HCT116 (cell line): ENCODE measurements at regions not wholly inside any gene's neighbourhood (a gene's known extent, or its start where the extent isn't known, plus 50 kb on each side); places are given as distances from the start of the nearest gene placed in this dataset.

Experiments
- ATAC-seq: fragments of 200-7000 bp; cut with Tn5 transposase; 2 replicates; pipeline ENCODE4 v1.9.1; 2020; ENCODE audit warnings: mild to moderate bottlenecking, moderate library complexity
- BruUV-seq: library from RNA; stranded (reverse); fragments of 400-500 nt; replicated peaks from 2 replicates; lab custom pipeline; 2021; lab: Mats Ljungman, UMichigan
- CTCF ChIA-PET: fragments of 300-600 bp; sonication (Branson Sonifier 250); formaldehyde crosslinking; loops from one replicate; lab custom pipeline; 2021; ENCODE audit warnings: antibody characterized with exemption; lab: Charles Lee
- POLR2A ChIA-PET: fragments of 300-600, 350-600 bp; sonication (Branson Sonifier 250); formaldehyde crosslinking; loops from one replicate; lab custom pipeline; 2021; ENCODE audit warnings: antibody characterized with exemption; lab: Charles Lee
- RAD21 ChIA-PET, 2 experiments: fragments of 300-600 bp; sonication (Branson Sonifier 250); formaldehyde crosslinking; loops; one replicate each; lab custom pipeline; 2023; ENCODE audit warnings: low total read pairs in 2 of 2; ENCODE audit not compliant: uncharacterized antibody in 2 of 2, unreplicated experiment in 2 of 2, low non-redundant PET in 1 of 2; lab: Charles Lee
- DNase-seq: peaks from one replicate; pipeline ENCODE4 v3.0.0-alpha.2; 2010; ENCODE audit warnings: low read depth, low spot score
- H2AFZ ChIP-seq: fragments of 200-600 bp; shearing (Covaris generic), sonication (generic); 2 replicates; pipeline ENCODE4 v1.6.1; 2017; ENCODE audit warnings: low read depth, mixed run types, mixed read lengths, antibody characterized with exemption, low read length; ENCODE audit not compliant: poor library complexity, severe bottlenecking
- H3K27ac ChIP-seq: 2 replicates; pipeline ENCODE4 v1.5.1; 2012; ENCODE audit warnings: low read depth, low read length
- H3K27me3 ChIP-seq: fragments of 200-600 bp; sonication (generic); 2 replicates; pipeline ENCODE4 v1.6.1; 2016; ENCODE audit warnings: mixed run types, low read length, mixed read lengths; ENCODE audit not compliant: insufficient read depth
- H3K36me3 ChIP-seq, 2 experiments: fragments of 200-500 bp in 1 of 2; fragments of 200-600 bp in 1 of 2; sonication (Bioruptor generic) in 1 of 2; sonication (generic) in 1 of 2; 2 replicates each; pipeline versions ENCODE4 v1.5.1 to v1.6.1; 2014 to 2016; ENCODE audit warnings: low read length in 2 of 2, inconsistent platforms in 1 of 2, mixed read lengths in 1 of 2, mixed run types in 1 of 2; ENCODE audit not compliant: insufficient read depth in 2 of 2, control insufficient read depth in 1 of 2
- H3K4me1 ChIP-seq, 2 experiments: fragments of 200-600 bp in 1 of 2; sonication (generic) in 1 of 2; 2 replicates each; pipeline versions ENCODE4 v1.5.1 to v1.6.1; 2012 to 2017; ENCODE audit warnings: low read length in 2 of 2, inconsistent platforms in 1 of 2, mild to moderate bottlenecking in 1 of 2, mixed read lengths in 1 of 2, mixed run types in 1 of 2, moderate library complexity in 1 of 2; ENCODE audit not compliant: insufficient read depth in 2 of 2, control insufficient read depth in 1 of 2
- H3K4me2 ChIP-seq: fragments of 200-600 bp; sonication (generic); 2 replicates; pipeline ENCODE4 v1.6.1; 2017; ENCODE audit warnings: mixed run types, low read length, mixed read lengths
- H3K4me3 ChIP-seq, 2 experiments: fragments of 200-600 bp in 1 of 2; sonication (generic) in 1 of 2; replicated peaks in 1 of 2; 2 replicates each; pipeline ENCODE4 v1.5.1; 2011 to 2016; ENCODE audit warnings: low read length in 2 of 2, control low read depth in 1 of 2, low read depth in 1 of 2, mild to moderate bottlenecking in 1 of 2, mixed read lengths in 1 of 2, mixed run types in 1 of 2
- H3K79me2 ChIP-seq: fragments of 200-600 bp; sonication (generic); 2 replicates; pipeline ENCODE4 v1.6.1; 2017; ENCODE audit warnings: mild to moderate bottlenecking, mixed run types, low read length, moderate library complexity, mixed read lengths; ENCODE audit not compliant: insufficient read depth
- H3K9ac ChIP-seq: fragments of 200-600 bp; sonication (generic); 2 replicates; pipeline ENCODE4 v1.6.1; 2016; ENCODE audit warnings: low read length, mixed read lengths
- H3K9me2 ChIP-seq: fragments of 200-600 bp; sonication (generic), shearing (Covaris generic); 2 replicates; pipeline ENCODE4 v1.6.1; 2017; ENCODE audit warnings: mixed run types, mild to moderate bottlenecking, moderate library complexity; ENCODE audit not compliant: insufficient read depth
- H3K9me3 ChIP-seq, 2 experiments: fragments of 200-500 bp in 1 of 2; fragments of 200-600 bp in 1 of 2; sonication (Bioruptor generic) in 1 of 2; sonication (generic) in 1 of 2; 2 replicates each; pipeline ENCODE4 v1.6.1; 2014 to 2017; ENCODE audit warnings: low read length in 2 of 2, mixed read lengths in 2 of 2, inconsistent platforms in 1 of 2, low read depth in 1 of 2, mild to moderate bottlenecking in 1 of 2, mixed run types in 1 of 2, moderate library complexity in 1 of 2; ENCODE audit not compliant: control insufficient read depth in 1 of 2, insufficient read depth in 1 of 2
- H4K20me1 ChIP-seq: fragments of 200-600 bp; sonication (generic), shearing (Covaris generic); 2 replicates; pipeline ENCODE4 v1.6.1; 2017; ENCODE audit warnings: mixed run types, mild to moderate bottlenecking, moderate library complexity; ENCODE audit not compliant: insufficient read depth
- CBX3 ChIP-seq: IDR thresholded peaks from 2 replicates; pipeline ENCODE4 v1.6.1; 2012; ENCODE audit warnings: low read depth
- EGR1 ChIP-seq: IDR thresholded peaks from 2 replicates; pipeline ENCODE4 v1.6.1; 2012; ENCODE audit warnings: low read depth
- EZH2phosphoT487 ChIP-seq: fragments of 200-600 bp; IDR thresholded peaks from 2 replicates; pipeline ENCODE4 v1.6.1; 2018; ENCODE audit warnings: antibody characterized with exemption, borderline replicate concordance
- FOSL1 ChIP-seq: IDR thresholded peaks from 2 replicates; pipeline ENCODE4 v1.6.1; 2012; ENCODE audit warnings: low read depth
- JUND ChIP-seq: IDR thresholded peaks from 2 replicates; pipeline ENCODE4 v1.6.1; 2012
- POLR2A ChIP-seq: IDR thresholded peaks from 2 replicates; pipeline ENCODE4 v1.7.0; 2011; ENCODE audit warnings: borderline replicate concordance; ENCODE audit not compliant: insufficient read depth, insufficient read length; ENCODE audit errors: extremely low read depth
- POLR2AphosphoS5 ChIP-seq: IDR thresholded peaks from 2 replicates; pipeline ENCODE4 v1.6.1; 2011; ENCODE audit warnings: mild to moderate bottlenecking, low read depth, low read length, moderate library complexity
- RAD21 ChIP-seq: IDR thresholded peaks from 2 replicates; pipeline ENCODE4 v1.6.1; 2012; ENCODE audit warnings: low read depth, mild to moderate bottlenecking
- SIN3A ChIP-seq: IDR thresholded peaks from 2 replicates; pipeline ENCODE4 v1.6.1; 2012; ENCODE audit warnings: low read depth
- SP1 ChIP-seq: IDR thresholded peaks from 2 replicates; pipeline ENCODE4 v1.6.1; 2012; ENCODE audit warnings: low read depth
- SRF ChIP-seq: IDR thresholded peaks from 2 replicates; pipeline ENCODE4 v1.6.1; 2012; ENCODE audit warnings: low read depth
- TCF7L2 ChIP-seq: IDR thresholded peaks from 2 replicates; pipeline ENCODE4 v1.7.0; 2011; ENCODE audit warnings: borderline replicate concordance, inconsistent platforms; ENCODE audit not compliant: insufficient read depth, insufficient read length; ENCODE audit errors: extremely low read depth
- YY1 ChIP-seq: IDR thresholded peaks from 2 replicates; pipeline ENCODE4 v1.6.1; 2011; ENCODE audit warnings: low read length, low read depth, moderate library complexity, mild to moderate bottlenecking; ENCODE audit not compliant: insufficient replicate concordance; ENCODE audit errors: extremely low read depth
- ZFX ChIP-seq: fragments of 450-650 bp; IDR thresholded peaks from 2 replicates; pipeline ENCODE4 v1.6.1; 2017
- intact Hi-C: fragments of 100-400 bp; cut with micrococcal nuclease; formaldehyde crosslinking; loops from 2 replicates; pipeline ENCODE4 v1.10.0; 2022
- TF ChIP-seq, protein P1 (sequence below), 3 experiments: fragments of 200-600 bp in 1 of 3; sonication (generic) in 1 of 3; IDR thresholded peaks in 2 of 3; conservative IDR thresholded peaks in 1 of 3; 2 replicates each; pipeline ENCODE4 v1.5.1; 2012 to 2017; ENCODE audit warnings: low read depth in 2 of 3, low read length in 2 of 3, antibody characterized with exemption in 1 of 3, borderline replicate concordance in 1 of 3, control low read depth in 1 of 3, mild to moderate bottlenecking in 1 of 3, mixed read lengths in 1 of 3, mixed run types in 1 of 3, moderate library complexity in 1 of 3; ENCODE audit not compliant: insufficient read depth in 1 of 3

DNA sequence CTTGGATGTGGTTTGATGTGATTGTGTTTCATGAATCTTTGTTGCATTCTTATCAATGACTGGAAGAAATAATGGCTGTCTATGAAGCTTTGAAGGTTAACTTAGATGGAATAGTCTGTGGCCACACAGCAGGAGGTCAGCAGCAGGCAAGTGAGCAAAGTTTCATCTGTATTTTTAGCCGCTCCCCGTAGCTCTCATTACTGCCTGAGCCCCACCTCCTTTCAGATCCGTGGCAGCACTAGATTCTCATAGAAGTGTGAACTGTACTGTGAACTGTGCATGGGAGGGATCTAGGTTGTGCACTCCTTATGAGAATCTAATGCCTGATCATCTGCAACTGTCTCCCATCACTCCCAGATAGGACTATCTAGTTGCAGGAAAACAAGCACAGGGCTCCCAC is 660.2 kb downstream of the EPHA7 start:
- TF ChIP-seq POLR2A, result no peak
- Histone ChIP-seq H4K20me1 (no peaks in the 10 kb centered on the region), H3K27me3 (no peaks in the 10 kb centered on the region), H3K9ac (no peak overlapping the region), H3K9me2 (no peaks in the 10 kb centered on the region), H3K4me2 (no peak overlapping the region), H3K79me2 (no peaks in the 10 kb centered on the region), H3K36me3 (no peaks in the 10 kb centered on the region), H3K4me3 (no peak overlapping the region), H2AFZ (no peak overlapping the region), H3K4me1 (no peaks in the 10 kb centered on the region), H3K27ac (no peak overlapping the region), H3K9me3 (peaks cover 0 to 7% of the 10 kb centered on the region in 2 experiments; a peak in 2 of 4 replicates)
- BruUV-seq, result no TSS peak
- DNase-seq (no peak), ATAC-seq (no peak)
- CTCF ChIA-PET, result no interaction called here
- RAD21 ChIA-PET, result no interaction called here
- POLR2A ChIA-PET, result no interaction called here
- intact Hi-C loops, result no loop called here

DNA sequence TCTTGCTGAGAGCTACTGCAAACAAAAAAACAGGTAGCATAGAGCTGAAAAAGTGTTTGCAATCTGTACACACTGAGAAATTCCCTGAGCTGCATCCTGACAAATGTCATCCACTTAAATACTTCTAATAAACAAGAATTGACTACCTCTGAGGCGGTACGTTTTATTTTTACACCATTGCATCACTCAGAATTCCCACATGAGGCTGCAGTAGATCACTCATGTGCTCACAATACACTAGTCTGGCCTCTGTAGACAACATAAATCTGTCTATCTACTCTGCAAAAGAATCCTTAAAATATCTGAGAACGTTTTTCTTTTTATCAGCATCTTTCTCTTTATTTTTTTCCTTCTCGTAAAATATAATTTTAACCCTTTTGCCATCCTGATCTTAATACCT is 661.4 kb downstream of the EPHA7 start:
- ATAC-seq, result no peak
- BruUV-seq, result no TSS peak
- POLR2A ChIA-PET, result no interaction called here

DNA sequence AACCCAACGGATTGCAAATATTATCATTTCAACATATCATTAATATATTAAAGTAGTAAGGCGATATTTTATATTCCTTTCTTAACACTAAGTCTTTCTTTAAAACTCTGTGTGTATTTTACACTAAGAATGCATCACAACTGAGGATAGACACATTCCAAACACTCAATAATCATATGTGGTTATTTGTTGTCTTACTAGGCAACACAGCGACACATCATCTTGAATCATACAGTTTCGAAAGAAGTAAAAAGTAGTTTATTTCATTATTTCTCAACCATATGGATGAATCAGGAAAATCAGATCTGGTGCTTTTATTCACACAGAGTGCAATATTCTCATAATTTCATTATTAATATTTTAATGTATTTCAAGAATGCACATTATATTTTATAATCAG is 662.4 kb downstream of the EPHA7 start:
- H2AFZ ChIP-seq, result no peak overlapping the region
- no peak overlapping the region for H3K4me3 ChIP-seq
- no peaks in the 10 kb centered on the region for H3K9me2 ChIP-seq
- no peak for DNase-seq
- H3K9ac ChIP-seq, result no peak overlapping the region
- no peaks in the 10 kb centered on the region; a peak in 1 of 4 replicates for H3K4me1 ChIP-seq
- no peaks in the 10 kb centered on the region for H4K20me1 ChIP-seq
- ATAC-seq, result no peak
- H3K27ac ChIP-seq, result no peak overlapping the region
- no peak overlapping the region for H3K4me2 ChIP-seq
- POLR2A ChIA-PET, result no interaction called here
- RAD21 ChIA-PET, result no interaction called here
- H3K79me2 ChIP-seq, result no peaks in the 10 kb centered on the region
- H3K9me3 ChIP-seq, result peaks cover 5 to 13% of the 10 kb centered on the region in 2 experiments; a peak in 2 of 4 replicates
- BruUV-seq, result no TSS peak
- H3K27me3 ChIP-seq, result no peaks in the 10 kb centered on the region
- intact Hi-C loops, result no loop called here
- CTCF ChIA-PET, result no interaction called here
- H3K36me3 ChIP-seq, result no peaks in the 10 kb centered on the region
- no peak for TF ChIP-seq SRF
- no peak for TF ChIP-seq EZH2phosphoT487
- no peak for TF ChIP-seq SIN3A
- TF ChIP-seq JUND, result no peak
- no peak for TF ChIP-seq ZFX
- no peak for TF ChIP-seq RAD21
- no peak for TF ChIP-seq SP1
- TF ChIP-seq FOSL1, result no peak
- TF ChIP-seq, protein P1, sequence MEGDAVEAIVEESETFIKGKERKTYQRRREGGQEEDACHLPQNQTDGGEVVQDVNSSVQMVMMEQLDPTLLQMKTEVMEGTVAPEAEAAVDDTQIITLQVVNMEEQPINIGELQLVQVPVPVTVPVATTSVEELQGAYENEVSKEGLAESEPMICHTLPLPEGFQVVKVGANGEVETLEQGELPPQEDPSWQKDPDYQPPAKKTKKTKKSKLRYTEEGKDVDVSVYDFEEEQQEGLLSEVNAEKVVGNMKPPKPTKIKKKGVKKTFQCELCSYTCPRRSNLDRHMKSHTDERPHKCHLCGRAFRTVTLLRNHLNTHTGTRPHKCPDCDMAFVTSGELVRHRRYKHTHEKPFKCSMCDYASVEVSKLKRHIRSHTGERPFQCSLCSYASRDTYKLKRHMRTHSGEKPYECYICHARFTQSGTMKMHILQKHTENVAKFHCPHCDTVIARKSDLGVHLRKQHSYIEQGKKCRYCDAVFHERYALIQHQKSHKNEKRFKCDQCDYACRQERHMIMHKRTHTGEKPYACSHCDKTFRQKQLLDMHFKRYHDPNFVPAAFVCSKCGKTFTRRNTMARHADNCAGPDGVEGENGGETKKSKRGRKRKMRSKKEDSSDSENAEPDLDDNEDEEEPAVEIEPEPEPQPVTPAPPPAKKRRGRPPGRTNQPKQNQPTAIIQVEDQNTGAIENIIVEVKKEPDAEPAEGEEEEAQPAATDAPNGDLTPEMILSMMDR (IDR thresholded peaks at IDR 0.05 in 2 of 3, conservative IDR thresholded peaks at IDR 0.05 in 1 of 3; ENCODE audit: borderline replicate concordance in 1 of 3, insufficient read depth in 1 of 3, low read depth in 2 of 3, low read length in 2 of 3), result no peak
- no peak for TF ChIP-seq TCF7L2
- no peak for TF ChIP-seq POLR2A
- TF ChIP-seq CBX3, result no peak
- TF ChIP-seq EGR1, result no peak
- TF ChIP-seq POLR2AphosphoS5, result no peak

More for the DNA sequence above, 661.4 kb downstream of the EPHA7 start:
- Histone ChIP-seq H2AFZ (no peak overlapping the region), H3K4me3 (no peak overlapping the region), H3K4me2 (no peak overlapping the region), H3K9me2 (no peaks in the 10 kb centered on the region), H3K4me1 (no peaks in the 10 kb centered on the region), H3K36me3 (no peaks in the 10 kb centered on the region), H3K9ac (no peak overlapping the region), H3K27ac (no peak overlapping the region), H4K20me1 (no peaks in the 10 kb centered on the region), H3K79me2 (no peaks in the 10 kb centered on the region), H3K9me3 (peaks cover 0 to 13% of the 10 kb centered on the region in 2 experiments; a peak in 2 of 4 replicates), H3K27me3 (no peaks in the 10 kb centered on the region)
- intact Hi-C loops, result no loop called here
- no peak for TF ChIP-seq POLR2AphosphoS5
- no peak for TF ChIP-seq EGR1
- TF ChIP-seq YY1, result no peak
- RAD21 ChIA-PET, result no interaction called here
- no peak for DNase-seq
- CTCF ChIA-PET, result no interaction called here
